K562 (cell line): ENCODE measurements at regions not wholly inside any gene's neighbourhood (a gene's known extent, or its start where the extent isn't known, plus 50 kb on each side); places are given as distances from the start of the nearest gene placed in this dataset.
A peak's percentile ranks its signal among the peaks of the same experiment; 100 is the strongest.

Source experiments
- ATAC-seq: fragments of 200-7000 bp; cut with Tn5 transposase; 3 replicates; pipeline ENCODE4 v1.9.1; 2020; ENCODE audit warnings: moderate library complexity
- BruUV-seq: library from RNA; stranded (reverse); fragments of 400-500 nt; replicated peaks from 2 replicates; lab custom pipeline; 2021; lab: Mats Ljungman, UMichigan
- CTCF ChIA-PET: fragments of 300-600 bp; formaldehyde crosslinking; extraction: SDS; loops from one replicate; lab custom pipeline; 2021; ENCODE audit warnings: low intra/inter-chr PET ratio; lab: Yijun Ruan, JAX
- POLR2A ChIA-PET: fragments of 300-600, 350-650 bp; sonication (Branson Sonifier 250); formaldehyde crosslinking; extraction: SDS; loops from one replicate; lab custom pipeline; 2021; ENCODE audit warnings: antibody characterized with exemption, inconsistent platforms; lab: Yijun Ruan, JAX
- DNase-seq, 4 experiments: peaks; one replicate each; pipeline versions ENCODE4 v3.0.0 to v3.0.0-alpha.2; 2011 to 2018; ENCODE audit warnings: low spot score in 3 of 4, mixed read lengths in 3 of 4; ENCODE audit errors: extremely low read depth in 1 of 4
- FAIRE-seq: peaks from 2 replicates; lab custom pipeline; 2011; peaks lifted over from hg19 to GRCh38; lab: Jason Lieb, UNC
- H2AFZ ChIP-seq: 2 replicates; pipeline ENCODE4 v1.6.0; 2011; ENCODE audit warnings: low read depth, low read length, control low read depth, inconsistent platforms
- H3K27ac ChIP-seq: fragments of 200-600 bp; 3 replicates; pipeline ENCODE4 v1.8.0; 2011; ENCODE audit warnings: low read depth, mild to moderate bottlenecking, control low read depth, inconsistent platforms, low read length, moderate library complexity, mixed read lengths; ENCODE audit errors: extremely low read depth
- H3K27me3 ChIP-seq, 2 experiments: fragments of 300-600 bp in 1 of 2; 2 replicates in 1 of 2; 3 replicates in 1 of 2; pipeline versions ENCODE4 v1.6.0 to v1.8.0; 2011; ENCODE audit warnings: inconsistent platforms in 2 of 2, low read length in 2 of 2, mild to moderate bottlenecking in 1 of 2, mixed read lengths in 1 of 2, moderate library complexity in 1 of 2; ENCODE audit not compliant: control insufficient read depth in 2 of 2, insufficient read depth in 2 of 2
- H3K36me3 ChIP-seq: fragments of 300-600 bp; 3 replicates; pipeline ENCODE4 v1.8.0; 2011; ENCODE audit warnings: mild to moderate bottlenecking, low read length, inconsistent platforms; ENCODE audit not compliant: control insufficient read depth, insufficient read depth
- H3K4me1 ChIP-seq, 2 experiments: fragments of 200-600 bp in 1 of 2; replicated peaks in 1 of 2; 2 replicates in 1 of 2; 3 replicates in 1 of 2; pipeline versions ENCODE4 v1.5.1 to v1.8.0; 2011; ENCODE audit warnings: inconsistent platforms in 2 of 2, low read length in 2 of 2, mild to moderate bottlenecking in 1 of 2, mixed read lengths in 1 of 2, moderate library complexity in 1 of 2; ENCODE audit not compliant: control insufficient read depth in 2 of 2, insufficient read depth in 2 of 2
- H3K4me2 ChIP-seq: 2 replicates; pipeline ENCODE4 v1.6.1; 2011; ENCODE audit warnings: low read length, control low read depth, inconsistent platforms, mixed read lengths; ENCODE audit not compliant: insufficient read depth
- H3K4me3 ChIP-seq: fragments of 200-600 bp; sonication (generic), shearing (Covaris generic); 2 replicates; pipeline ENCODE4 v1.5.1; 2016; ENCODE audit warnings: control low read depth, inconsistent platforms
- H3K79me2 ChIP-seq: fragments of 200-600 bp; 3 replicates; pipeline ENCODE4 v1.8.0; 2011; ENCODE audit warnings: low read length, inconsistent platforms; ENCODE audit not compliant: control insufficient read depth, insufficient read depth
- H3K9ac ChIP-seq, 2 experiments: 2 replicates each; pipeline versions ENCODE4 v1.6.0 to v1.6.1; 2011; ENCODE audit warnings: low read depth in 2 of 2, low read length in 2 of 2, control low read depth in 1 of 2, inconsistent platforms in 1 of 2, mild to moderate bottlenecking in 1 of 2, mixed read lengths in 1 of 2; ENCODE audit not compliant: insufficient read depth in 1 of 2
- H3K9me1 ChIP-seq: one replicate; pipeline ENCODE4 v1.6.0; 2011; ENCODE audit warnings: inconsistent platforms, mild to moderate bottlenecking, low read length, moderate library complexity; ENCODE audit not compliant: control insufficient read depth, insufficient read depth
- H3K9me3 ChIP-seq: replicated peaks from 2 replicates; pipeline ENCODE4 v1.5.1; 2011; ENCODE audit warnings: low read depth, low read length, inconsistent platforms; ENCODE audit not compliant: control insufficient read depth, insufficient read depth
- H4K20me1 ChIP-seq: replicated peaks from 2 replicates; pipeline ENCODE4 v1.6.1; 2011; ENCODE audit warnings: low read length, inconsistent platforms, mixed read lengths; ENCODE audit not compliant: control insufficient read depth, insufficient read depth
- BCOR ChIP-seq: fragments of 450-650 bp; IDR thresholded peaks from 2 replicates; pipeline ENCODE4 v1.6.1; 2016
- BDP1 ChIP-seq: IDR thresholded peaks from 3 replicates; pipeline ENCODE4 v1.6.1; 2011; ENCODE audit not compliant: insufficient read length, insufficient read depth
- CBX1 ChIP-seq: sonication (generic); IDR thresholded peaks from 2 replicates; pipeline ENCODE4 v1.6.1; 2016; ENCODE audit warnings: antibody characterized with exemption, low read depth, mild to moderate bottlenecking
- CBX3 ChIP-seq, 2 experiments: IDR thresholded peaks; 1 replicate in 1 of 2; 2 replicates in 1 of 2; pipeline ENCODE4 v1.6.1; 2012; ENCODE audit warnings: inconsistent platforms in 2 of 2, low read length in 2 of 2, borderline replicate concordance in 1 of 2, control low read depth in 1 of 2
- CHD4 ChIP-seq: fragments of 200-600 bp; sonication (generic); IDR thresholded peaks from 3 replicates; pipeline ENCODE4 v1.6.1; 2012; ENCODE audit warnings: low read depth, mild to moderate bottlenecking, mixed read lengths, low read length, inconsistent platforms; ENCODE audit not compliant: insufficient read depth, insufficient replicate concordance, poor library complexity, severe bottlenecking
- CSDE1 ChIP-seq, 2 experiments: fragments of 450-650 bp; IDR thresholded peaks; 2 replicates each; pipeline ENCODE4 v1.6.1; 2016; ENCODE audit warnings: mild to moderate bottlenecking in 1 of 2
- FOXM1 ChIP-seq, 2 experiments: fragments of 450-650 bp in 1 of 2; sonication (generic) in 1 of 2; formaldehyde crosslinking in 1 of 2; IDR thresholded peaks; 2 replicates each; pipeline versions ENCODE4 v1.6.1 to v1.9.0; 2017 to 2022; ENCODE audit warnings: low read depth in 2 of 2, mild to moderate bottlenecking in 2 of 2, missing genetic modification reagents in 1 of 2, moderate library complexity in 1 of 2
- GABPB2 ChIP-seq: fragments of 250-450 bp; sonication (Bioruptor Pico); conservative IDR thresholded peaks from 2 replicates; pipeline ENCODE4 v1.5.1; 2021; ENCODE audit warnings: mild to moderate bottlenecking
- HNRNPL ChIP-seq: fragments of 200-400 bp; formaldehyde crosslinking; IDR thresholded peaks from 2 replicates; pipeline ENCODE4 v1.6.1; 2017; ENCODE audit warnings: low read depth, mild to moderate bottlenecking, low read length
- KLF1 ChIP-seq: fragments of 450-650 bp; IDR thresholded peaks from 2 replicates; pipeline ENCODE4 v1.6.1; 2016; ENCODE audit warnings: missing genetic modification characterization, missing compliant biosample characterization
- LEF1 ChIP-seq: fragments of 450-650 bp; IDR thresholded peaks from 2 replicates; pipeline ENCODE4 v1.6.1; 2016; ENCODE audit warnings: mild to moderate bottlenecking
- MCM5 ChIP-seq: fragments of 450-650 bp; IDR thresholded peaks from 2 replicates; pipeline ENCODE4 v1.6.1; 2016; ENCODE audit warnings: low read depth
- NRF1 ChIP-seq, 2 experiments: fragments of 450-650 bp; IDR thresholded peaks in 1 of 2; conservative IDR thresholded peaks in 1 of 2; 2 replicates each; pipeline ENCODE4 v1.6.1; 2014; ENCODE audit warnings: mild to moderate bottlenecking in 2 of 2
- POLR2B ChIP-seq: fragments of 450-650 bp; IDR thresholded peaks from 2 replicates; pipeline ENCODE4 v1.6.1; 2018; ENCODE audit warnings: low read depth; ENCODE audit not compliant: partially characterized antibody
- RFX5 ChIP-seq: IDR thresholded peaks from 2 replicates; pipeline ENCODE4 v1.6.1; 2011; ENCODE audit warnings: low read depth, mild to moderate bottlenecking, improper control_type of control experiment, low read length
- SMAD3 ChIP-seq: fragments of 450-650 bp; formaldehyde crosslinking; conservative IDR thresholded peaks from 2 replicates; pipeline ENCODE4 v1.4.0; 2020; ENCODE audit warnings: mild to moderate bottlenecking
- SRF ChIP-seq, 2 experiments: fragments of 250-450, 450-650 bp in 1 of 2; sonication (Bioruptor Pico) in 1 of 2; sonication (generic) in 1 of 2; formaldehyde crosslinking; IDR thresholded peaks; 2 replicates each; pipeline versions ENCODE4 v1.5.0 to v1.5.1; 2020 to 2022; ENCODE audit warnings: mild to moderate bottlenecking in 1 of 2, missing genetic modification reagents in 1 of 2
- SUPT5H ChIP-seq: fragments of 450-650 bp; IDR thresholded peaks from 2 replicates; pipeline ENCODE4 v1.6.1; 2016
- TAF7 ChIP-seq: fragments of 450-650 bp; IDR thresholded peaks from 2 replicates; pipeline ENCODE4 v1.6.1; 2016; ENCODE audit warnings: missing genetic modification characterization, missing compliant biosample characterization
- TRIM24 ChIP-seq, 2 experiments: fragments of 450-650 bp; IDR thresholded peaks; 2 replicates each; pipeline ENCODE4 v1.6.1; 2016
- WGBS: fragments of 100-300 bp; shearing (Covaris generic); methylation state at CpG from one replicate; pipeline ENCODE4 v1.1.6; 2016; ENCODE audit warnings: low coverage, mixed read lengths; ENCODE audit not compliant: insufficient coverage; ENCODE audit errors: missing lambda C conversion rate; 5-methylcytosine and 5-hydroxymethylcytosine counted together
- in situ Hi-C: fragments of 300-500 bp; cut with MboI; formaldehyde crosslinking; loops from 4 replicates; pipeline ENCODE4 v1.15.0; 2018; ENCODE audit warnings: inconsistent platforms, mixed read lengths
- intact Hi-C: fragments of 100-400 bp; cut with micrococcal nuclease; formaldehyde crosslinking; loops from 2 replicates; pipeline ENCODE4 v1.14.2; 2022
- TF ChIP-seq, protein P1 (sequence below): sonication (generic); formaldehyde crosslinking; IDR thresholded peaks from 2 replicates; pipeline ENCODE4 v1.5.0; 2020; ENCODE audit warnings: missing genetic modification reagents
- TF ChIP-seq, protein P2 (sequence below): fragments of 250-450 bp; sonication (Bioruptor Pico); IDR thresholded peaks from 2 replicates; pipeline ENCODE4 v1.4.0; 2020; ENCODE audit warnings: mild to moderate bottlenecking, moderate library complexity, borderline replicate concordance

DNA sequence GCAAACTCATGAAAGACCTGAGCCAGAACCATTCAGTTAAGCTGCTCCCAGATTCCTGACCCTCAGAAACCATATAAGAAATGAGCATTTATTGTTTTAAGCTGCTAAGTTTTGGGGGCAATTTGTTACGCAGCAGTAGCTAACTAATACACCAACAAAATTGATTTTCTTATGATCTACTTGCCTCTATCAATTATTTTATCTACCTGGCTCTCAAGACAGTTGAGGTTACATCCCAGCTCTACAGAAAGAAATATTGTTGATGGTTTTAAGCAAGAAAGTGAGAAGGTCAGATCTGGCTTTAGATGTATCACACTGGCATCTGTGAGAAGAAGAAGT lies 103.1 kb upstream of the MDM1 start:
- BruUV-seq: no TSS peak
- no peaks in the 10 kb centered on the region for H4K20me1 ChIP-seq
- no peaks in the 10 kb centered on the region for H3K27me3 ChIP-seq
- no peak overlapping the region for H2AFZ ChIP-seq
- H3K4me1 ChIP-seq: peaks cover 0 to 5% of the 10 kb centered on the region in 2 experiments; a peak in 2 of 5 replicates
- ChIA-PET POLR2A (interaction anchor here (1.0 kb wide), 2 partner anchors 17 to 29 kb away, joined by 3 to 5 read pairs; no protein-coding TSS in a partner anchor), CTCF (no interaction called here)
- H3K27ac ChIP-seq: no peak overlapping the region
- H3K79me2 ChIP-seq: no peaks in the 10 kb centered on the region
- H3K9ac ChIP-seq: no peak overlapping the region
- H3K4me2 ChIP-seq: no peak overlapping the region
- no peak overlapping the region for H3K4me3 ChIP-seq
- WGBS: 31% methylated on average over 1 of the region's 1 CpG
- FAIRE-seq (no peak), DNase-seq (no peak), ATAC-seq (no peak)
- H3K9me3 ChIP-seq: 0 out of 2 replicates have a peak, but pooled peaks cover 2% of the 10 kb centered on the region
- intact Hi-C loops (no loop called here), in situ Hi-C loops (no loop called here)
- no peaks in the 10 kb centered on the region for H3K9me1 ChIP-seq
- H3K36me3 ChIP-seq: no peaks in the 10 kb centered on the region
- TF ChIP-seq, protein P1, sequence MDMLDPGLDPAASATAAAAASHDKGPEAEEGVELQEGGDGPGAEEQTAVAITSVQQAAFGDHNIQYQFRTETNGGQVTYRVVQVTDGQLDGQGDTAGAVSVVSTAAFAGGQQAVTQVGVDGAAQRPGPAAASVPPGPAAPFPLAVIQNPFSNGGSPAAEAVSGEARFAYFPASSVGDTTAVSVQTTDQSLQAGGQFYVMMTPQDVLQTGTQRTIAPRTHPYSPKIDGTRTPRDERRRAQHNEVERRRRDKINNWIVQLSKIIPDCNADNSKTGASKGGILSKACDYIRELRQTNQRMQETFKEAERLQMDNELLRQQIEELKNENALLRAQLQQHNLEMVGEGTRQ (CRISPR knock-in tag): no peak
- TF ChIP-seq, protein P2, sequence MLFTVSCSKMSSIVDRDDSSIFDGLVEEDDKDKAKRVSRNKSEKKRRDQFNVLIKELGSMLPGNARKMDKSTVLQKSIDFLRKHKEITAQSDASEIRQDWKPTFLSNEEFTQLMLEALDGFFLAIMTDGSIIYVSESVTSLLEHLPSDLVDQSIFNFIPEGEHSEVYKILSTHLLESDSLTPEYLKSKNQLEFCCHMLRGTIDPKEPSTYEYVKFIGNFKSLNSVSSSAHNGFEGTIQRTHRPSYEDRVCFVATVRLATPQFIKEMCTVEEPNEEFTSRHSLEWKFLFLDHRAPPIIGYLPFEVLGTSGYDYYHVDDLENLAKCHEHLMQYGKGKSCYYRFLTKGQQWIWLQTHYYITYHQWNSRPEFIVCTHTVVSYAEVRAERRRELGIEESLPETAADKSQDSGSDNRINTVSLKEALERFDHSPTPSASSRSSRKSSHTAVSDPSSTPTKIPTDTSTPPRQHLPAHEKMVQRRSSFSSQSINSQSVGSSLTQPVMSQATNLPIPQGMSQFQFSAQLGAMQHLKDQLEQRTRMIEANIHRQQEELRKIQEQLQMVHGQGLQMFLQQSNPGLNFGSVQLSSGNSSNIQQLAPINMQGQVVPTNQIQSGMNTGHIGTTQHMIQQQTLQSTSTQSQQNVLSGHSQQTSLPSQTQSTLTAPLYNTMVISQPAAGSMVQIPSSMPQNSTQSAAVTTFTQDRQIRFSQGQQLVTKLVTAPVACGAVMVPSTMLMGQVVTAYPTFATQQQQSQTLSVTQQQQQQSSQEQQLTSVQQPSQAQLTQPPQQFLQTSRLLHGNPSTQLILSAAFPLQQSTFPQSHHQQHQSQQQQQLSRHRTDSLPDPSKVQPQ (CRISPR knock-in tag): no peak
- TF ChIP-seq BCOR: peak; percentile 80
- no peak for TF ChIP-seq NRF1 (conservative IDR thresholded peaks at IDR 0.05 in 1 of 2, IDR thresholded peaks at IDR 0.05 in 1 of 2)
- no peak for TF ChIP-seq POLR2B
- TF ChIP-seq KLF1 (tag): no peak
- TF ChIP-seq CSDE1 (IDR thresholded peaks at IDR 0.05): no peak
- no peak for TF ChIP-seq TAF7 (tag)
- TF ChIP-seq CBX3 (IDR thresholded peaks at IDR 0.05; ENCODE audit: borderline replicate concordance in 1 of 2, low read length in 2 of 2): peak in 1 of 2 experiments; percentile 83; a peak in 2 of 3 replicates
- peak; percentile 93 for TF ChIP-seq CHD4
- TF ChIP-seq CBX1: peak; percentile 63; the same call in 1 of the 2 replicates
- TF ChIP-seq RFX5: no peak
- no peak for TF ChIP-seq BDP1
- no peak for TF ChIP-seq SMAD3 (CRISPR knock-in tag)
- no peak for TF ChIP-seq GABPB2 (CRISPR knock-in tag)
- TF ChIP-seq TRIM24 (IDR thresholded peaks at IDR 0.05): no peak
- TF ChIP-seq SUPT5H: no peak
- no peak for TF ChIP-seq LEF1
- no peak for TF ChIP-seq HNRNPL
- no peak for TF ChIP-seq SRF (CRISPR knock-in tag; IDR thresholded peaks at IDR 0.05)
- no peak for TF ChIP-seq FOXM1 (IDR thresholded peaks at IDR 0.05; ENCODE audit: low read depth)
- TF ChIP-seq FOXM1 (CRISPR knock-in tag; IDR thresholded peaks at IDR 0.05; ENCODE audit: low read depth): no peak
- no peak for TF ChIP-seq MCM5
